Activated T-cell treated with anti-CD3 and anti-CD28 coated beads, Interleukin-2, amount 50 U/mL, for 48 hours (primary cell): ENCODE measurements at regions not wholly inside any gene's neighbourhood (a gene's known extent, or its start where the extent isn't known, plus 50 kb on each side); places are given as distances from the start of the nearest gene placed in this dataset.
"Not testable (repeated sequence)": the region's sequence is repeated elsewhere in the genome, so short reads cannot be mapped to it uniquely, and the experiment has no call there.

ENCODE experiments used
- DNase-seq, 2 experiments: peaks; one replicate each; pipeline ENCODE4 v3.0.0-alpha.2; 2020

DNA sequence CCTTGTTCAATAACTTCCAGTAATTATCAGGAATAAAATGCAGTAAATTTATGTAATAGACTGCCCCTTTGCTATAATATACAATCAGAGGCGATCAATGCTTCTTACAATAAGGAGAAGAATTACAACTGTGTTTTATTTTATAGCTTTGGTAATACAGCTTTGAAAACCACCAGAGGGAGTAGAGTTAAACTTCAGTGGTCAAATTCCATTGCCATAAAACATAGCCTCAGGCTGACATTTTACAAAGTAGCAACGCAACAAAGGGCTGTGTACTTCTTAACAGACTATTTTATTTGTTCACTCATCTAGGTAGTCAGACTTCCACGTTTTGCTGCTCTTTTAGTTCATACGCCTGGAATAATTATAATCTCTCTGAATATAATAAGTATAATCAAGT, 58.5 kb downstream of the TEX13C start:
- no peak for DNase-seq

DNA sequence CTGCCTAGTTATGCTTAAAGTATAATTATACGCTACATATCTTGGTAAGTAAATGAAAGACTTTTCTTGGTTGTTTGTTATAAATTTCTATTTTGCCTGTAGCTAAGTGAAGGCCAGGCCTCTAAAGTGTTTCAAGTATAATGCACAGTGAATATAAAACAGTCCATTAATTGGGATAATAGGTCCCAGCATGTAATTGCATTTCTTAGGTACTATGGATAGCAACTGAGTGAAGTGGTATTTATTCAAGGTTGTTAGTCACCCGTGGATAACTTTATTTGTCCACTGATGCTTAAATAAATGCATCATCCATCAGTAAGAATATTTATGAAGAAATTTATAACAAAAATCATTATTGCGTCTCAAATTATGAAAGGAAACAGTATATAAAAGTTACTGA, 59.1 kb downstream of the TEX13C start:
- no peak for DNase-seq

DNA sequence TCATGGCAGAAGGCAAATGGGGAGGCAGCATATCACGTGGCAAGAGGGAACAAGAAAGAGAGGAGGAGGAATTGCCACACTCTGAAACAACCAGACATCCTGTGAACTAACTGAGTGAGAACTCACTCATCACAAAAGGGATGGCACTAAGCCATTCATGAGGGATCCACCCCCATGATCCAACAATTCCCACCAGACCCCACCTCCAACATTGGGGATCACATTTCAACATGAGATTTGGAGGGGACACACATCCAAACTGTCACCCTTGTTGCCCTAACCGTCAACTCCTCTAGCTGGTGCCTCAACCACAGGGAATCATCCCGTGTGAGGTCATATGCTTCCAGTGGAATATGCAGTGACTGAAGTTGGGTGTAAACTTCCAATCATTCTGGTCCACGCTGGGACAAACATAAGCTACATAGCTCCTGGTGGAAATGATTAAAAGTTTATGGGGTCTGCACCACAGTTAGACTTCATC, 62.5 kb downstream of the TEX13C start:
- no peak for DNase-seq

DNA sequence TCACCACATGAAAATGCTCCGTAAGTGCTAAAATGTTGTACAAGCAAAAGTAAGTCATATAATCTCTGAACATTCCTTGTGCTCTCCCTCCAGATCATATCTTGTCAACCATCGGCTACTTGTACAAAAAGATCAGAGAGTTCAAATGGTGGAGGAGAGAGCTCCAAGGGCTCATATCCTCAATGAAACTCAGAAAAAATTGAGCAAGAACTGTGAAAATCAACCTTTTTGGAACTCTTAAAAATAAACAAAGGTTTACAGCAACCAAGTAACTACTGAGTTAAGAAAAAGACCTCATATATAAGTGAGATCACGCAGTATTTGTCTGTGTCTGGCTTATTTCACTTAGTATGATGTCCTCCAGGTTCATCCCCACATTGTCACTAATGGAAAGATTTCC, 63.2 kb downstream of the TEX13C start:
- no peak for DNase-seq

DNA sequence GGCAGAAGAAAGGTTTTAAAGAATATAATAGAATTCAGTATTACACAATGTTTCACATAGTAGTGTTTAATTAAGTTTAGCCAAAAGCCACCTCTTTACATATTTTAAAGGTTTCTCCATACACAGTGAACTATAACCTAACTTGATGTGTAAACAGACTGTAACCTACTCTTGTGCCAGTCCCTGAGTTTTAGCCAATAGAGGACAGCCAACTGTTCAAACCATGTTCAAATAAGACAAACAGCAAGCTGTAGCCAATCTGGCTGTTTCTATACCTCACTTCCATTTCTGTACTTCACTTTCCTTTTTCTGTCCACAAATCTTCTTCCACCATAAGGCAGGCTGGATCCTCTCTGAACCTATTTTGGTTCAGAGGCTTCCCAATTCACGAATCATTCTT, 65.2 kb downstream of the TEX13C start:
- DNase-seq = no peak

DNA sequence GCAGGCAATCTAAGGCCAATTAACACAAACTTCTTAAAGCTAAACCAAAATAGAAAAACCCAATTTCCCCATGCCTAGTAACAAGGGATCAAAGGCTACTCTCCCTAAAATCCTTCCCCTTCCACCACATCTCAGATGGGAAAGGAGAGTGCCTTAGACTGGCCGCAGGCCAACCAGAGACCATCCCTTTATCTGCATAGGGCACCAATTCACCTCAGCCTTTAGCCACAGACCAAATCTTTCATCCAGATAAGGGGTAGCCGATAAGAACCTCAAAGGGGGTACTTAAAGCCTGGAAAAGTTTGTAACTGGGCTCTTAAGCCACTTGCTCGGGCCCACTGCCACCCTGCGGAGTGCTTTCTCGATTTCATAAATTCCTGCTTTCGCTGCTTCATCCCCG, 68.3 kb downstream of the TEX13C start:
- no peak for DNase-seq

DNA sequence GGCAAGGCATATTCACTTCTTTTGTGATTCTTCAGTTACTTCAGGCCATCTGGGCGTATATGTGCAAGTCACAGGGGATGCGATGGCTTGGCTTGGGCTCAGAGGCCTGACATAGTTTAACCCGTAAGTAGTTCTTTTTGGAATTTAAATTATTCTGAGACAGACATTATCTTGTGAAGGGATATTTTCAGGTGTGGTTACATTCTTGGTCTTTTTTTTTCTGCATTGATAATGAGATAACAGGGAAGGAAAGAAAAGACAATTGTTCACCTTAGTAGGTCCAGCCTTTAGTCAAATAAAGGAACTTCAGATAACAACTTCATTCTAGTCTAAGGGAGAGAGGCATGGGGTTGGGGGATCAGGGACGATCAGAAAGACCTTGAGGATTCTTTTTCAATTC, 74.8 kb downstream of the TEX13C start:
- DNase-seq = no peak

DNA sequence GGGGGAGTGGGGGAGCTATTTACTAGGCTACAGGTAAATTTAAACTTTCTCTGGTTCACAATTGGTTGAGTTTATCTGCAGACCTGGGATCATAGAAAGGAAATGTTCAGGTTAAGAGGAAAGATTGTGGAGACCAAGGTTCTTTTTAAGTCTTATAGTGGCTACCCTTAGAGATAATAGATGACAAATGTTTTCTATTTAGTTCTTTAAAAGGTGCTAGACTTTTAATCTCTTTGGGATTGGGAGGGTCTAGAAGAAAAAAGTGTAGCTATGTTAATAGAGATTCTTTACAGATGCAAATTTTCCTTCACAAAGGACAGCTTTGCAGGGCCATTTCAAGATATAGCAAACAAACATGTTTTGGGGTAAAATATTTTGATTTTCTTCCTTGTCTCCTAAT, 76.0 kb downstream of the TEX13C start:
- no peak for DNase-seq

DNA sequence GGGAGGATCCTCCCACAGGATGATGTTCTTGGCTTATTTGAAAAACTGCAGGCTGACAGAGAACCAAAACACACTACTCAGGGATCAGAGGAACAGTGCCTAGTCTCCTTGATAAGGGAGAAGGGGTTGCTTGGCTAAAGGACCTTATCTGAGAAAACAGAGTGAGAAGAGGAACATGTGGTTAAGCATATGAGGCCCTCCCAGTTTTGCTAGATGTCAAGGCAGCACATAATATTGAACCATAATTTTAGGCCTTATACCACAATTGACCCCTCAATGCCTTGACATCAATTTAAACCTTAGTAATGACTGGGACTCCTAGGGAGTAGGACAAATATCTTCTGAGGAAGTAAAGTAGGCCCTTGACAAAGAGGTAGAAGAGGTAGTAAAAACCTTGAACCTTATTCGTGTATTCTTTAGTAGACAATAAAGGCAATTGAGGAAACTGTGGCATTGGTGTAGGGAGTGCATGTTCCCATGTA, 79.3 kb downstream of the TEX13C start:
- DNase-seq = no peak

DNA sequence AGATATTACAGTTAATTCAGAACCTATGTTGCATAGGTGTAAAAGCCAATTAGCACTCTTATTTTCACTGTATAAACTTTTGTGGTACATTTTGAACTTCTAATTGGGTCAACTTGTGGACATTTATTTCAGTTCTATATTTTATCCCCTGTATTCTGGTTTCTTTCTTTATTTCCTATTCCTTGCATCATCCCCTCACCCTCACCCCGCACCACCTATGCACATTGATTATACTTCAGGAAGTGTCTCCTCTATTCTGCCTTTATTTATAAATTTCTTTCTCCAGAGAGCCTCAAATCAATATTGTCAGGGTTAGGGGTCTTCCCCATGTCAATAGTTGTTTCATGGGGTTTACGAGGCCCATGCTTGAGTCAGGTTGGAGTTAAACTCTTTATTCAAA, 83.1 kb downstream of the TEX13C start:
- DNase-seq = no peak

DNA sequence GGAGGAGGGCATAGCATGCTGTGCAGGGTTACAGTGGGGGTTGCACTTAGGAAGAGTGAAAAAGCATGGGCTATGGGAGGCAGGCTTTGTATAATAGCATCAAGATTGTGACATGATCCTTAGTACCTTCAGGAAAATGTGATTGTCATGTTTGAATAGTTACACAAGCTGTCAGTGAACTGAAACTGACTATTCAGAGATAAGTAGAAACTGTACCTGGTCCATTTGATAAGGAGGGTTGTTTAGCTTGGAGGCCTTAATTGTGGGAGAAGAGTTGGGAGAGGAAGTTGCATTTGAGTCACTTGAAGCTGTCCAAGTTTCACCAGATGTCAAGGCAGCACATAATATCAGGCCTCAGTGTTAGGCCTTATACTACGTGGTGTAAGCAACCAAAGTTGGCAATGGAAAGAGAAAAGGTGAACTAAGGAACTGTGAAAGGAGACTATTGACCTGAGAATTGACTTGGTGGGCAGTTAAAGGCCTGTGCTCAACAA, 85.0 kb downstream of the TEX13C start:
- no peak for DNase-seq

DNA sequence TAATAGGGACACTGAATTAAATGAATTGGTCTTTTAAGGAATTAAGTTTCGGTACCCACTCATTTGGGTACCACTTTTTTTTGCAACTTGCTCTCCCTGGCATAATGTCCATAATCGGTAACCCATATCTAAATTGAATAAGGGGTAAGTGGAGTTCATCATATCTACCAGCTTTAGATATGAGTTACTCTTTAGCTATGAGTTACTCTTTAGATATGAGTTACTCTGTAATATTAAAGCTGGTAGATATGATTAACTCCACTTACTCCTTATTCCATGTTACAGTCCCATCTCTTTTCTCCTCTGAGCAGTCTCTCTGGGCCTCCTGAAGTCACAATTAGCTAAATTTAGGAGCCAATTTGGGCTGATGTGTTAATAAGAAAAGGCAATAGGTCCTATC, 85.7 kb downstream of the TEX13C start:
- DNase-seq = no peak

DNA sequence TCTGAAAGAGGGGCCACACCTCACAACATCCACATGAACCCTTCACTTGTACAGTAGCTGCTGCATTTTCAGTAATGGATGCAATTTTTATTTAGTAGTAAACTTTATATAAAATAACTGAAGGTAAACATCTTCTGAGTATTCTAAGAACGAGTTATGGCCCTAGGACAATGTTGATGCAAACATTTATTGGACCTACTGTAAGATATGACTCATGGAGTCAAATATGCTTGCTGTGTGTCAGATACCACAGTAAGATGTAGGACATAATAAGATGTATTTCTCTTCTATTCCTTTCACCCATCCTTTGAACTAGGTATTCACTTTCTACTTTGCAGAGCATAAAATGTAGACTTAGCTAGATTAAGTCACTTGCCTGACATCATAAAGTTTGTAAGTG, 87.6 kb downstream of the TEX13C start:
- DNase-seq = no peak

DNA sequence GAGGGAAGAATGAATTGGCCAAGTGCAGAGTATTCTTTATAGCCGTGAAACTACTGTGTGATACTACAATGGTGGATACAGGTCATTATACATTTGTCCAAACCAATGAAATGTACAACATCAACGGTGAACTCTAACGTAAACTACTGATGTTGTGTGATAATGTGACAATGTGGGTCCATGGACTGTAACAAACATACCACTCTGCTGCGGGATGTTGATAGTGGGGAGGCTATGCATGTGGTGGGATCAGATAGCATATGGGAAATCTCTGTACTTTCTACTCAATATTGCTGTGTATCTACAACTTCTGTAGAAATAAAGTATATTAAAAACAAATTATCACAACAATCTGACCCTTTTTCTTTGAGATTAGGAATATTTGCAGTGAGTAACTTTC, 101.1 kb downstream of the TEX13C start:
- no peak for DNase-seq

DNA sequence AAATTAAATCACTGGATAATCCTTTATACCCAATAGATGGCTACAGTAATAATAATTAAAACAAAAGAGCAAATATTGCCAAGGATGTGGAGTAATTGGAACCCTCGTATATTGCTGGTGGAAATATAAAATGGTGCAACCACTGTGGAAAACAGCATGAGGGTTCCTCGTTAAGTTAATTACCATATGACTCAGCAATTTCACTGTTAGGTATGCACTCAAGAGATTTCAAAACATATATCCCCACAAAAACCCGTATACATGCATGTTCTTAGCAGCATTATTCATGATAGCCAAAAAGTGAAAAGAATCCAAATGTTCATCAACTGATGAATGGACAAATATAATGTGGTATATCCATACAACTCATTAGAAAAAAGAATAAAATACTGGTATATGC, 103.3 kb downstream of the TEX13C start:
- DNase-seq = no peak

DNA sequence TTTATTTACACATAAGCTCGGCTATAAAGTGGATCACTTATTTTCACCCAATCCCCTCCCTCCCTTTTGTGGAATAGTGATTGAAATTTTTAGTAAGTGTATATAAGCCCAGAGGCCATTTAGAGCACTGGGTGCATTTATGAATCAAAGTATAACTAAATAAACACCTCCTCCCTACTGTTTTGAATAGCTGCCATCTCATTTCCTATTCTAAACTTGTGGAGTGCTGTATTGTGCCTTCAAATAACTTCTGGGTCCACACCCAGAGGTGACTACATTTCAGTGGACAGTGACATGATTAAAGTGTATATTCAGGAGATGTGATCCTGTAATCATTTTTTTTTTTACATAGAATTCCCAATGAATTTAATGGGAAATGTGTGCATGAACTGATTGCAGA, 104.9 kb downstream of the TEX13C start:
- no peak for DNase-seq

DNA sequence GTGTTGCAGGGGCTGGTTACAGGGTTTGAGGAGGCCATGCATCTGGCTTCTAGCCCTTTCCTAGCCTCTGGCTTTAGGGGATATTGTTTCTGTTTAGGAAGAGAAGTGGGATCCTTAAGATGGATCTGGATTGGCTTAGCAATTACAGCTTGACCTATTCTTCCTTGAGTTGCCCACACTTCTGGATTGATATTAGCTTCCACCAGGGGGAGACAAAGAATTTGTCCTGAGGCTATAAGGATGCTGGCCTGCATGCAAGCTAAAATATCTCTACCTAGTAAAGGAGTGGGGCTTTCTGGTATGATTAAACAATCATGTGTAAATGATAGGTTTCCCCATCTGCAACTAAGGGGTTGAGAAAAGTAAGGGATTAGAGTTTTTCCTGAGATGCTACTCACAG, 117.2 kb downstream of the TEX13C start:
- DNase-seq = no peak

DNA sequence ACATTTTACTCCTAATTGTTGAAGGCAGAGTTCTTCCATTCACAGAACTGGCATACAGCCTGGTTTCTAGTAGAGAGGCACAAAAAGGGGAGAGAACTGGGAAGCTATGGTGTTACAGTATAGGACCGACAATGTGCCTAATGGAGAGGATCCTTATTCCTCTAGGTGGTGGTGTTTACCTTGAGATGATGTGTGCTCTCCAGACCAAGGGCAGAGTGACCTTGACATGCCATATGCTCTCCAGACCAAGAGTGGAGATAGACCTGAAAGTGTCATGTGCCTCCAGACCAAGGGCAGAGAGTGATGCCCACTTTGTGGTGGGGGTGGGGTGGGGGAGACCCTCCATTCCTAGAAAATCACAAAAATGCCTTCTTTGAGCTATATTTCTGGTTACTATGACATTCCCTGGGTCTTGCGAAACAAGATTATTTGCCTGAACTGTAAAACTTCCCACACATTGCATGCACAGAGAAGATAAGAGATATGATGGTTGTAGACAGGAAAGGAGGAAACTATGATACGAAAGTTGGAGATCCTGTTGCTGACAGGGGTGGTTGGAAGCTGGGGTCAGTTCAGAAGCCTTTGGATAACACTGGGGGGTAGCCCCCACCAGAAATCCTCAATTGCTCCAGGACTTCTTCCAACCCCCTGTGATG, 119.7 kb downstream of the TEX13C start:
- DNase-seq = no peak

DNA sequence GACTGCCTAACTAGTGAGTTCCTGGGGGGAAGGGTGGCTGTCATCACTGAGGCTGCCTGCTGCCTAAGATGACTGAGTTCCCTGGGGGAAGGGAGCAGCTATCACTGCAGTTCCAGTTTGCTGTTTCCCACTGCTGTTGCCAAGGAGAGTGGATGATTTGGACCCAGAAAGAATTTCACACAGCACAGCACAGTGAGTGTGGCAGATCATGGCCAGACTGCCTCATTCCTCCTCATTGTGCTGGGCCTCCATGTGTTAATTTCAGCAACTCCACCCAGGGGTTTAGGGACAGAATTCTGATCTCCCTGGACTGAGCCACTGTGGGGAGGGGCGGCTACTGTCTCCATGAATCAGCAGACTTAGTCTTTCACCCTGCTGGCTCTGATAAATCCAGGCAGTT, 125.0 kb downstream of the TEX13C start:
- DNase-seq = no peak

DNA sequence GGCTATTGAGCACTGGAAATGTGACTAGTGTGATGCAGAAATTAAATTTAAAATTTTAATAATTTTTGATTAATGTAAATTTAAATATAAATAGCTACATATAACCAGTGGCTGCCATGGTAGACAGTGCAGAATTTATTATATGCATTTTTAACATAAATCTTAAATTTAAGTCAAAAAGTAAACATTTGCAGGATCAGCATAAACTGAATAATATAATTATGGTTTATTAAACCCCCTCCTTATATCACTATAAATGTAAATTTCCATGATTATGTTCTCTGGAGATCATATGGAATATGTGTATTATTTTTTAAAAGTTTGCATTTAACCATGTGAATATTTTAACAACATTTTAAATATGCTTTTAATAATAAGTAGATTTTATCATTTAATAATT, 155.8 kb downstream of the TEX13C start:
- DNase-seq = no peak

DNA sequence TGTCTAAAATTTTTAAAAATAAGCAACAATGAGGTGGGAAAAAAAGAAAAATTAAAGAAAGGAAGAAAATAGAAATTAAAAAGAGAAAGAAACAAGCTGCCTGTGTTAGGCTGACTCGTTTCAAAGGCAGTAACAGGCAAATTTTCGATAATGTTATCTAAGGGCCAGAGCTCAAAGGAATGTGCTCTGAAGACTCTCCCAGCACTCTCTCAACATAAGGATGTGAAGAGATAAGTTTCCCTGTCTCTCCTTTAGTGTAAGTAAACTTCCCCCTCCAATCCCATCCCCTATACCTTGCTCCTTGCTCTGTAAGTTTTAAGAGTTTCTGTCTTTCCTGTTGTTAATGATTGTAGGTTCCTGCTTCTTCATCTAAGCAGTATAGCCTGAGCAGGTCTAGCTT, 172.8 kb downstream of the TEX13C start:
- no peak for DNase-seq

DNA sequence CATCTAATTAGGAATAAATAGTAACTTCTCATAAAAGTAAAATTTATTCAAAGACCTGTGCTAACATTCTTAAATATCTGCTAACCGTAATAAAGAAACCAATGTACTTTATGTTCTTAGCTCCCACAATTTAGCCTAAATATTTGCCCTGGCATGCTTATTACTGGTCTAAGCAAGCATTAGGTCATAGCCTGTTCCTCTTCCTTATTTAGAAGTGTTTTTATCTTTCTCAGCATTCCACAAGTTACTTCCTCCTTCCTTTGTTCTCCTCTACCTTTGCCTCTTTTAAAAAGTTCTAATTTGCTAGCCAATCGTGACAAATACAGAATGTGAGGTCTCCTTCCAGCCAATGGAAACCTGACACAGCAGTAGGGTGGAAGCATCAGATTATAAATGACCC, 173.3 kb downstream of the TEX13C start:
- not testable (repeated sequence) for DNase-seq

DNA sequence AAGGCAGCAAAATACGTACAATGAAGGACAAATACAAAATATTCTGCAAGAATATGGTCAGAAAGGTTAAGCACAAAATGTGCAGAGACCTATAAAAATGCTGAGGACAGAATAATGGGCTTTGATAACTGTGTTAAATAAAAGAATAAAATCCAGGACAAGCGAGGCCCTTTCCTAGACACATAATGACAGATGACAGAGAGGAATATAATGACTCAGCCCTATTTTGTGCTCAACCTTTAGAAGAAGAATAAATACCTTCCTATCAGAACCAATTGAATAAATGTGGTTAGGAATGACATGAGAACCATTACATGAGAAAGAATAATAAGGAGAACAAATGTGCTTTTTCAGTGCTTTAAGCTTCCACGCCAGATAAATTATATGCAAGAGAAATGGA, 178.0 kb downstream of the TEX13C start:
- DNase-seq = no peak

DNA sequence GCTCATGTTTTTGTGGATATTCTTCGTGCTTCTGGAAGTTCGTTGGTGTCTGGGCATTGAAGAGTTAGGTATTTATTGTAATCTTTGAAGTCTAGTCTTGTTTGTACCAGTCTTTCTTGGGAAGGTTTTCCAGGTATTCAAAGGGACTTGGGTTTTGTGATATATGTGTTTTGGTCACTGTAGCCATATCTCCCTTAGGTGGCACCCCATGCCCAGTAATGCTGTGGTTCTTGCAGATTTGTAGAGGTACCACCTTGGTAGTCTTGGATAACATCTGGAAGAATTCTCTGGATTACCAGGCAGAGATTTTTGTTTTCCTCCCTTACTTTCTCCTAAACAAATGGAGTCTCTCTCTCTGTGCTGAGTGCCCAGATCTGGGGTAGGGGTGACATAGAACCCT, 184.1 kb downstream of the TEX13C start:
- no peak for DNase-seq

DNA sequence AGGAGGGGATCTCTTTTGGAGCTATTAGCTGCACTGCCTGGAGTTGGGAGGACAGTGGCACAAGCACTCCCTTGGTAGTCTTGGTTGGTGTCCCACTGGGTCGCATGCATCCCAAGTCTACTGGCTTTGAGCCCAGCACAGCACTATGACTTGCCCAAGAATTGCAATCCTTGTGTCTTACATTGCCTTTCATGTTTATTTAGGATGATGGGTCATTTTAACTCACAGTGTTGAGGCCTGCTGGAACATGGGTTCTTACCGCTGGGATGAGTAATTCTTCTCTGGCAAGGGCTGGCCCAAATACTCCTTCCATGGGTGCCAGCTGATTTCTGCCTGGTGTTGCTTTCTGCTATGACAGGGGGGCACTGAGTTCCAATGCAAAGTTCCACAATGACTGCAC, 185.5 kb downstream of the TEX13C start:
- no peak for DNase-seq
